ENCODE measurements at regions not wholly inside any gene's neighbourhood (a gene's known extent, or its start where the extent isn't known, plus 50 kb on each side); places are given as distances from the start of the nearest gene placed in this dataset.

- no peak overlapping the region for H3K27ac ChIP-seq (ENCODE audit: control insufficient read depth, insufficient read depth)
- in situ Hi-C loops (cut with MboI) = no loop called here
- POLR2A ChIA-PET = no interaction called here
- no peak overlapping the region for H3K9ac ChIP-seq (ENCODE audit: control insufficient read depth, insufficient read depth, low read length)
- no peaks in the 10 kb centered on the region for H4K20me1 ChIP-seq (ENCODE audit: control insufficient read depth, insufficient read depth)
- H3K4me3 ChIP-seq = no peak overlapping the region
- H3K9me3 ChIP-seq (replicated peaks; ENCODE audit: control insufficient read depth, insufficient read depth, low read length) = no peaks in the 10 kb centered on the region
- BruUV-seq (replicated peaks) = no TSS peak
- no peaks in the 10 kb centered on the region for H3K36me3 ChIP-seq (ENCODE audit: control insufficient read depth in 2 of 2, insufficient read depth in 2 of 2, low read length in 1 of 2)
- H3K4me2 ChIP-seq (ENCODE audit: control insufficient read depth, insufficient read depth) = no peak overlapping the region
- H3K79me2 ChIP-seq (ENCODE audit: control insufficient read depth, insufficient read depth, low read length) = no peaks in the 10 kb centered on the region
- H3K4me1 ChIP-seq (ENCODE audit: control insufficient read depth, insufficient read depth, low read length) = no peaks in the 10 kb centered on the region
- CTCF ChIA-PET = no interaction called here
- WGBS (ENCODE audit: insufficient coverage, insufficient replicate concordance, low lambda C conversion rate, missing lambda C conversion rate) = 70% methylated on average over 7 of the region's 7 CpGs
- FAIRE-seq (no peak), ATAC-seq (no peak), DNase-seq (ENCODE audit: low read depth, low spot score) (no peak)
- H2AFZ ChIP-seq (ENCODE audit: control insufficient read depth, low read depth, low read length) = no peak overlapping the region
- no peaks in the 10 kb centered on the region for H3K27me3 ChIP-seq (replicated peaks in 1 of 2; ENCODE audit: control insufficient read depth in 2 of 2, insufficient read depth in 2 of 2, low read length in 1 of 2)
- intact Hi-C loops (cut with micrococcal nuclease; ENCODE audit: unreplicated experiment) = no loop called here
- TF ChIP-seq USF2 (IDR thresholded peaks at IDR 0.05; ENCODE audit: borderline replicate concordance, low read depth, low read length) = no peak
- RAD21 ChIA-PET (ENCODE audit: unreplicated experiment) = no interaction called here
- SMC1A ChIA-PET (ENCODE audit: uncharacterized antibody, unreplicated experiment) = interaction anchor here (1.6 kb wide), 1 partner anchor 97 kb away, joined by 4 read pairs; no protein-coding TSS in a partner anchor
These were observed 69.5 kb upstream of the ZDHHC17 start for GRCh38 chr12:76694369-76694768.

- WGBS (ENCODE audit: insufficient coverage, insufficient replicate concordance, low lambda C conversion rate, missing lambda C conversion rate) = 25% methylated on average over 4 of the region's 4 CpGs
These were observed 67.7 kb upstream of the ZDHHC17 start for GRCh38 chr12:76696186-76696585.

More at GRCh38 chr12:76696186-76696585, 67.7 kb upstream of the ZDHHC17 start:
- H3K27me3 ChIP-seq (replicated peaks in 1 of 2; ENCODE audit: control insufficient read depth in 2 of 2, insufficient read depth in 2 of 2, low read length in 1 of 2) = no peaks in the 10 kb centered on the region
- no peaks in the 10 kb centered on the region for H3K36me3 ChIP-seq (ENCODE audit: control insufficient read depth in 2 of 2, insufficient read depth in 2 of 2, low read length in 1 of 2)
- FAIRE-seq = no peak
- CTCF ChIA-PET = interaction anchor here (0.8 to 1.5 kb wide), 3 partner anchors 95 to 231 kb away, joined by 3 to 6 read pairs (median 3); no protein-coding TSS in a partner anchor
- H3K4me1 ChIP-seq (ENCODE audit: control insufficient read depth, insufficient read depth, low read length) = no peaks in the 10 kb centered on the region
- DNase-seq (ENCODE audit: low read depth, low spot score) = no peak
- RAD21 ChIA-PET (ENCODE audit: unreplicated experiment) = no interaction called here
- no peak for ATAC-seq
- no peak for TF ChIP-seq CEBPB (IDR thresholded peaks at IDR 0.05; ENCODE audit: borderline replicate concordance in 1 of 2, low read depth in 2 of 2, low read length in 2 of 2)
- TF ChIP-seq SMC3 (IDR thresholded peaks at IDR 0.05; ENCODE audit: borderline replicate concordance, low read length) = no peak
- no peak for TF ChIP-seq CBX3 (IDR thresholded peaks at IDR 0.05; ENCODE audit: borderline replicate concordance, low read depth)
- no peak for TF ChIP-seq ZBTB4 (CRISPR knock-in tag; IDR thresholded peaks at IDR 0.05)
- TF ChIP-seq ZZZ3 (IDR thresholded peaks at IDR 0.05; ENCODE audit: control insufficient read depth, insufficient read length, low read depth) = no peak
- no peak for TF ChIP-seq HSF1 (IDR thresholded peaks at IDR 0.05; ENCODE audit: low read depth, low read length)
- TF ChIP-seq GABPA (IDR thresholded peaks at IDR 0.05; ENCODE audit: low read depth) = no peak
- no peak for TF ChIP-seq CHD2 (IDR thresholded peaks at IDR 0.05; ENCODE audit: borderline replicate concordance, low read depth, low read length)
- TF ChIP-seq ETV6 (conservative IDR thresholded peaks at IDR 0.05 in 1 of 2, IDR thresholded peaks at IDR 0.05 in 1 of 2; ENCODE audit: borderline replicate concordance in 1 of 2, low read depth in 1 of 2) = no peak
- no peak for TF ChIP-seq RAD51 (IDR thresholded peaks at IDR 0.05)
- H3K9ac ChIP-seq (ENCODE audit: control insufficient read depth, insufficient read depth, low read length) = no peak overlapping the region
- H3K4me3 ChIP-seq = no peak overlapping the region
- POLR2A ChIA-PET = no interaction called here
- in situ Hi-C loops (cut with MboI) = no loop called here
- BruUV-seq (replicated peaks) = no TSS peak
- H3K79me2 ChIP-seq (ENCODE audit: control insufficient read depth, insufficient read depth, low read length) = no peaks in the 10 kb centered on the region
- H2AFZ ChIP-seq (ENCODE audit: control insufficient read depth, low read depth, low read length) = no peak overlapping the region
- H4K20me1 ChIP-seq (ENCODE audit: control insufficient read depth, insufficient read depth) = no peaks in the 10 kb centered on the region
- intact Hi-C loops (cut with micrococcal nuclease; ENCODE audit: unreplicated experiment) = no loop called here
- SMC1A ChIA-PET (ENCODE audit: uncharacterized antibody, unreplicated experiment) = no interaction called here
- H3K9me3 ChIP-seq (replicated peaks; ENCODE audit: control insufficient read depth, insufficient read depth, low read length) = no peaks in the 10 kb centered on the region
- H3K27ac ChIP-seq (ENCODE audit: control insufficient read depth, insufficient read depth) = no peak overlapping the region
- no peak overlapping the region for H3K4me2 ChIP-seq (ENCODE audit: control insufficient read depth, insufficient read depth)
